C1 segment of cervical spinal cord (tissue), 14 donors: ENCODE measurements at regions not wholly inside any gene's neighbourhood (a gene's known extent, or its start where the extent isn't known, plus 50 kb on each side); places are given as distances from the start of the nearest gene placed in this dataset.
"Not testable (repeated sequence)": the region's sequence is repeated elsewhere in the genome, so short reads cannot be mapped to it uniquely, and the experiment has no call there.

Source experiments
- DNase-seq, 14 donors: peaks; one replicate each; lab custom pipeline; 2025; lab: John Stamatoyannopoulos, UW

- peak in 1 of 14 donors; percentile 6 for DNase-seq
Measured at GRCh38 chr6:93678841-93679454, 259.6 kb upstream of the EPHA7 start.

- no peak for DNase-seq
Measured at GRCh38 chr6:93677264-93677965, 258.1 kb upstream of the EPHA7 start.

DNA sequence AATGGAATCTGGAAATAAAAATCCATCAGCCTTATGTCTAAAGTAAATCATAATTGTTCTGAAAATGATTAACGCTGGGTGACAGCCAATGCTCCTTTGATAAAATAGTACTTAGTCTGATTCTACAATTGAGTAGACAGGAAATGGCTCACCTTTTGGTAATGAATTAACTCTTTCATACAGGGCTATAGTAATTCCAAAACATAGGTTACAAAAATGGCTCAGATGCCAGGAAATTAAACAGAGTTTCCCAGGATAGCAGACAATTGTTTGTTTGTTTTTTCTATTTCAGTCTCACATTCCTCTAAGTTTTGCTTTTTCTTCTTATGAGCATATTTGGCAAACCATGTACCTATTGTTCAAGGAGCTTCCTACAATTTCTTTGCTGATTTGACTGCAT lies 257.2 kb upstream of the EPHA7 start:
- DNase-seq = no peak

GRCh38 chr6:93675856-93676417 lies 256.6 kb upstream of the EPHA7 start:
- no peak for DNase-seq

GRCh38 chr6:93663111-93663510 lies 243.8 kb upstream of the EPHA7 start:
- no peak for DNase-seq

GRCh38 chr6:93654548-93654947 lies 235.2 kb upstream of the EPHA7 start:
- DNase-seq = no peak

DNA sequence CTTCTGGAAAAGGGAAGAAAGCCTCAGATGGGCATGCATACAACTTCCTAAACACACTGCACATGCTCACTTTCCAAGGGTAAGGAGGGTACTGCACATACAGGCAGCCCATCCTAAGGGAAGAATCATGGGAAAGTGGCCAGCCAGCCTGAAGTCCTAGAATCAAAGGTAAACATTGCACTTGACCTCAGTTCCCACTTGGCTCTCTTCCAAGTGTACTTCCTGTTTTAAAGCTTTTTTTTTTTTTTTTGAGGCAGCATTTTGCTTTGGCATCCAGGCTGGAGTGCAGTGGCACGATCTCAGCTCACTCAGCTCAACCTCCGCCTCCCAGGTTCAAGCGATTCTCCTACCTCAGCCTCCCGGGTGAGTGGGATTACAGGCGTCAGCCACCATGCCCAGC lies 225.3 kb upstream of the EPHA7 start:
- no peak for DNase-seq

DNA sequence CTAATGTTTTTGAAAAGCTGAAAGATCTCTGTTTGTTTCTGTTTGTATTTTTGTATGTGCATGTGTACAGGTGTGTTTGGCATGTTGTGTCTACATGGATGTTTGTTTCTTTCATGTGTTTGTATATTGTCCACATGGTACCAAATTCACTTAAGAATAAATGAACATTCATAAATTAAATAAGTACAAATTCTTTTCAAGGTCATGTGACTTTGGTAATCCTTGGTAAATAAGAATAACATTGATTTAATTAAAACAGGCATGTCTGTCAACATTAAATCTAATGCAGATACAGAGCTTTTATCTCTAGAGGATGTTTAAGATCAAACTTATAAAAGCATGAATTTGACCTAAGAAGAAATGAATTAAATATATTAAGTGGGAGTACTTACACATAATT lies 219.8 kb upstream of the EPHA7 start:
- DNase-seq = no peak

- DNase-seq = not testable (repeated sequence)
Measured at GRCh38 chr6:93636987-93637664, 217.8 kb upstream of the EPHA7 start.

GRCh38 chr6:93624408-93624807 lies 205.0 kb upstream of the EPHA7 start:
- DNase-seq = peak in 10 of 14 donors; percentile 1 to 70 (median 30)

- peak in 2 of 14 donors; percentile 2 to 17 for DNase-seq
Measured at GRCh38 chr6:93621442-93621841, 202.1 kb upstream of the EPHA7 start.

DNA sequence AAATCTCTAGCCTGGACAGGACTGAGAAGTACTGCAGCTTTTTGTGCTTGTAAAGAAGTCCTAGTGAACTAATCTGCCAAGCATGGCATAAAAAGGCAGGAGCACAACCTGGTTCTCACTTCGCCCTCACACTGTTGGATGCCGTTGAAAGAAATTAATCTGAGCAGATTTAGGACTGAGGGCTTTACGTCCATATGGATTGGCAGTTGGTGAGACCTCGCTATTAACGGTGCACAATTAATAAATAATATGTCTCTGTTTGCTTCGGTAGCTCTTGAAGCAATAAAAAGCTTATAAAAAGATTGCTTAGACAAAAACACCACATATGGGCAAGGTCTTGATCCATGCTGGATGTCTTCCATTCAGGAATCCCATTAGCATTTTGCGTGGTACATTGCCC lies 185.6 kb upstream of the EPHA7 start:
- no peak for DNase-seq

DNA sequence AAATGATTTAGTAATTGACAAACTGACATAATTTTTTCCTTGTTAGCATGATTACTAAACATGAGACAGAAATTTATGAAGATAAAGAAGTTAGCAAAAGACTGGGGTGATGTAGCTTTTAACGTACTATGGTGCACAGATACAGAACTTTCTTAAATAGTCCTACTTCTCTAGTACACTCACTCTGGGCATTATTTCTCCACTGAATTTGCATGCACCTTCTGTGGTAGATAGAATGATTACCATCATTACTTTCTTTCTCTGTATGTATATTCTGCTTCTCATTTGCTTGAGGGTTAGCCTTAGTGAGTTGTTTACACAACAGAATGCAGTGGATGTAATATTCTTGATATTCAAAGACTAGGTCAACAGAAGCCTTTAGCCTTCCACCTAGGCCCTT lies 173.1 kb upstream of the EPHA7 start:
- DNase-seq = no peak

- DNase-seq = no peak
Measured at GRCh38 chr6:93586306-93586705, 166.9 kb upstream of the EPHA7 start.

DNA sequence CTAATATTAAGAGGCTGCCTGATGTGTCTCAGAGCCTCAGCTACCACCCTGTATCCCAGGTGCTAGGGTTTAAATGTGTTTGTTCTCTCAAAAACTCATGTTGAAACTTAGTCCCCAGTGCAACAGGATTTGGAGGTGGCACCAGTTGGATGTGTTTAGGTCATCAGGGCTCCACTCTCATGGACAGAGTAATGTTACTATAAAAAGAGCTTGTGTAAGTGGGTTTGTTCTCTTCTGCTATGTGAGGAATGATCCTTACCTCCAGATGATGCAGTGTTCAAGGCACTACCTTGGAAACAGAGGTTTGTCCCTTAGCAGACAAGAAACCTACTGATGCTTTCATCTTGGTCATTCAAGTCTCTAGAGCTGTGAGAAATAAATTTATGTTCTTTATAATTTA lies 164.9 kb upstream of the EPHA7 start:
- no peak for DNase-seq

DNA sequence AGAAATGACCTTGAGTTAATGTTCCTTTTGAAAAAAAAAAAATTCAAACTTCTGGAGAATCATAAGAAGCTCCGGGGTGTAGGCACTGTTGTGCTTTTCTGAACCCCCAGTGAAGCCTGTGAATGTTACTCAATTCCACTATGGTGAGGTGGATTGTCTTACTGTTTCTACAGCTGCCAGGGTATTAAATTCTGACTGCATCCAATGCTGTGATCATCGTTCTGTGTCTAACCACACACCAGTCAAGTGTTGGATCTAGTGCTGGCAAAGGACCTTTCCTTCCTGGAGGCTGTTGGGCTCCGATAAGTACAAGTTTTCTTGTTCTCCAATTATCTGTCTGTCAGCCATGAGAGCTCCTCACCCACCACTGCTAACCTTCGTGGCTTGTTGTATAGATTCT lies 162.0 kb upstream of the EPHA7 start:
- DNase-seq = no peak

DNA sequence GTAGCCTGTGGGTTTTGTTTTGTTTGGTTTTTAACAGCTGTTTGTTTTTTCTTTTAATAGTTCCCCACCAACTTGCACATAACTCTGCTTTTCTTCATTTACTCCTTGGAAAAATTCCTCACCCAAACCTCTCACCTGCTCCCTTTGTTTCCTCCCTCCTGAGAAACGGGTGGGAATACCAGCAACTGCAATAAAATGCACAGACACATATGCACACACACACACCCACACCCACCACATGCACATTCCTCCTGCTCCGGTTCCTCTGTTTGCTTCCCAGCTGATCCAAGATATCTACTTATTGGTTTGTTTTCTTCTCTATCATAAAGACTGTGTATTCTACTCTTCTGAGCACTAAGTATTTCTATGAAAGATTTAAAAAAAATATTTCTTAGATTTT lies 161.1 kb upstream of the EPHA7 start:
- no peak for DNase-seq

GRCh38 chr6:93575495-93576267 lies 156.3 kb upstream of the EPHA7 start:
- no peak for DNase-seq

DNA sequence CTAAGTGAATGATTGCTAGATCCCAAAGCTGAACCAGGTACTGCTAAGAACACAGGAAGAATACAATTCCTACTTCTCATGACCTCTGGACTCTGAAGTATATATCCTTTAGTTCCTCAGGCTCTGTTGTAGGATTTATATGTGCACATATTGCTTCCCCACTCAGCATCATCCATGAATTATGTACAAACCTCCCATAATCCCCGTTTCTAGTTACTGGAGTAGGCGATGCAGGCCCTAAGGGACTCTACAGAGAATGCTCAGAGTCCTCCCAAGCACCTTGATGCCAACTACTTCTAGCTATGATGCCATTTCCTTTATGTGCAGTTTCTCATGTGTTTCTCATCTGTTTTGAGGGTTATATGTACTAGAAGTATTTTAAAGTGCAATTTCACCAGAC lies 154.9 kb upstream of the EPHA7 start:
- no peak for DNase-seq

DNA sequence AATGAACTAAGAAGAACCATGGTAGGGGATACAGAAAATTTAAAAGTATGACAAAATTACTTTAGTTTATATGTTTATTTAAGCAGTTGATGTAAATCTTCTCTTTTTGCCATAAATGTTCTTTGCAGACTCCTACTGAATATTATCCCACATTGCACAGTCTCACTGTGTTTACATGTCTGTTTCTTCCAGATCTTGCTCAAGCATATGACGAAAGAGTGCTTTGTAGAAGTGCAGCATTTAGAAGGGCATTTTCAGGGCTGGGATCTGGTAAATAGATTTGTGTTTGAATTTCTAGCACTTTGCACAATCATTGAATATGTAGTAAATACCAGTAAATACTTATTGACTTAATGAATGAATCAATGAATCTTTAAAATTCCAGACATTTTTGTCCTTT lies 152.0 kb upstream of the EPHA7 start:
- DNase-seq = no peak

GRCh38 chr6:93568169-93568568 lies 148.8 kb upstream of the EPHA7 start:
- DNase-seq = no peak

DNA sequence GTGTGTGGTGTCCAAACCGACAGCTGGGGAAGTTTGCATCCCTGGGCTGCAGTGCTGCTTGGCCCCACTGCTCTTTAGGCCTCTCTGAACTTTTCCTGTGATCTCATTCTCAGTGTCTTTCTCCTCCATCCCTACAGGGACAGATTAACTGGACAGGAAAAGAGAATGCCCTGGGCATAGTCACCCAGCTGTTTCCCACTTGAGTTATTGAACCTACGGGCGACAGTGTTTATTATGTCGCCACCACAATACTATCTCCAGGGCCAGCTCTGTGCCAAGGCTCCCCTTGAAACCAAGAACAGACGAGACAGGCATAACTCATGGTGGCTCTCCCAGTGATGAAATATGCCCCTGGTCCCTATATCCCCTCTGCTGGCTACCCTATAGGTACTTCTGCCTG lies 147.8 kb upstream of the EPHA7 start:
- no peak for DNase-seq
